GM12878 (cell line): ENCODE measurements at regions not wholly inside any gene's neighbourhood (a gene's known extent, or its start where the extent isn't known, plus 50 kb on each side); places are given as distances from the start of the nearest gene placed in this dataset.

Experiments used
- ATAC-seq: fragments of 200-7000 bp; cut with Tn5 transposase; 3 replicates; pipeline ENCODE4 v1.9.1; 2020; ENCODE audit warnings: mild to moderate bottlenecking, moderate library complexity
- BruUV-seq: library from RNA; stranded (reverse); fragments of 400-500 nt; replicated peaks from 2 replicates; lab custom pipeline; 2021; lab: Mats Ljungman, UMichigan
- CTCF ChIA-PET: fragments of 300-600 bp; sonication (Branson Sonifier 250); formaldehyde crosslinking; extraction: SDS; loops from one replicate; lab custom pipeline; 2021; ENCODE audit warnings: inconsistent platforms; lab: Yijun Ruan, JAX
- POLR2A ChIA-PET: fragments of 350-600 bp; formaldehyde crosslinking; extraction: SDS; loops from one replicate; lab custom pipeline; 2021; ENCODE audit warnings: inconsistent platforms; lab: Charles Lee
- RAD21 ChIA-PET: fragments of 300-600 bp; sonication (Branson Sonifier 250); formaldehyde crosslinking; loops from one replicate; lab custom pipeline; 2023; ENCODE audit warnings: antibody characterized with exemption; ENCODE audit not compliant: unreplicated experiment; lab: Charles Lee
- SMC1A ChIA-PET: fragments of 300-600 bp; sonication (Branson Sonifier 250); formaldehyde crosslinking; loops from one replicate; lab custom pipeline; 2023; ENCODE audit not compliant: unreplicated experiment, uncharacterized antibody; lab: Charles Lee
- DNase-seq: peaks from one replicate; pipeline ENCODE4 v3.0.0-alpha.2; 2011; ENCODE audit warnings: low read depth, low spot score
- FAIRE-seq: peaks from 3 replicates; lab custom pipeline; 2011; peaks lifted over from hg19 to GRCh38; lab: Jason Lieb, UNC
- H2AFZ ChIP-seq: 2 replicates; pipeline ENCODE4 v1.6.0; 2011; ENCODE audit warnings: low read depth, low read length, control low read depth; ENCODE audit not compliant: control insufficient read depth
- H3K27ac ChIP-seq: 2 replicates; pipeline ENCODE4 v1.5.1; 2011; ENCODE audit warnings: control low read depth; ENCODE audit not compliant: control insufficient read depth, insufficient read depth
- H3K27me3 ChIP-seq, 2 experiments: replicated peaks in 1 of 2; 2 replicates each; pipeline versions ENCODE4 v1.6.0 to v1.6.1; 2011; ENCODE audit warnings: low read length in 1 of 2; ENCODE audit not compliant: control insufficient read depth in 2 of 2, insufficient read depth in 2 of 2
- H3K36me3 ChIP-seq, 2 experiments: 2 replicates each; pipeline ENCODE4 v1.5.1; 2011; ENCODE audit warnings: low read length in 1 of 2; ENCODE audit not compliant: control insufficient read depth in 2 of 2, insufficient read depth in 2 of 2
- H3K4me1 ChIP-seq: 2 replicates; pipeline ENCODE4 v1.6.1; 2011; ENCODE audit warnings: mild to moderate bottlenecking, low read length, moderate library complexity, mixed read lengths; ENCODE audit not compliant: control insufficient read depth, insufficient read depth
- H3K4me2 ChIP-seq: 2 replicates; pipeline ENCODE4 v1.6.0; 2011; ENCODE audit warnings: control low read depth; ENCODE audit not compliant: control insufficient read depth, insufficient read depth
- H3K4me3 ChIP-seq: fragments of 200-600 bp; sonication (generic); 2 replicates; pipeline ENCODE4 v1.5.1; 2016
- H3K79me2 ChIP-seq: 2 replicates; pipeline ENCODE4 v1.6.0; 2011; ENCODE audit warnings: low read length; ENCODE audit not compliant: control insufficient read depth, insufficient read depth
- H3K9ac ChIP-seq: 2 replicates; pipeline ENCODE4 v1.8.0; 2011; ENCODE audit warnings: low read length, control low read depth, mixed read lengths; ENCODE audit not compliant: control insufficient read depth, insufficient read depth
- H3K9me3 ChIP-seq: replicated peaks from 3 replicates; pipeline ENCODE4 v1.5.1; 2011; ENCODE audit warnings: mild to moderate bottlenecking, low read length; ENCODE audit not compliant: control insufficient read depth, insufficient read depth
- H4K20me1 ChIP-seq: 2 replicates; pipeline ENCODE4 v1.6.0; 2011; ENCODE audit not compliant: control insufficient read depth, insufficient read depth
- CBX3 ChIP-seq: fragments of 200-600 bp; sonication (generic); IDR thresholded peaks from 2 replicates; pipeline ENCODE4 v1.6.1; 2016; ENCODE audit warnings: low read depth, borderline replicate concordance
- CREM ChIP-seq: IDR thresholded peaks from 2 replicates; pipeline ENCODE4 v1.6.1; 2014; ENCODE audit warnings: antibody characterized with exemption, low read depth
- NRF1 ChIP-seq: conservative IDR thresholded peaks from 2 replicates; pipeline ENCODE4 v1.6.1; 2011; ENCODE audit warnings: mild to moderate bottlenecking, low read depth, low read length, improper control_type of control experiment
- POLR2AphosphoS5 ChIP-seq: IDR thresholded peaks from 2 replicates; pipeline ENCODE4 v1.6.1; 2011; ENCODE audit warnings: mild to moderate bottlenecking, low read length, inconsistent platforms
- RAD51 ChIP-seq: fragments of 450-650 bp; IDR thresholded peaks from 2 replicates; pipeline ENCODE4 v1.6.1; 2016; ENCODE audit warnings: moderate library complexity, mild to moderate bottlenecking, inconsistent platforms
- RBBP5 ChIP-seq: fragments of 200-600 bp; sonication (generic); conservative IDR thresholded peaks from 2 replicates; pipeline ENCODE4 v1.6.1; 2016
- SMC3 ChIP-seq: IDR thresholded peaks from 2 replicates; pipeline ENCODE4 v1.6.1; 2011; ENCODE audit warnings: low read length, improper control_type of control experiment, borderline replicate concordance
- SUPT20H ChIP-seq: IDR thresholded peaks from 2 replicates; pipeline ENCODE4 v1.6.1; 2011; ENCODE audit warnings: low read depth, mild to moderate bottlenecking, low read length, moderate library complexity, borderline replicate concordance; ENCODE audit not compliant: control insufficient read depth
- YY1 ChIP-seq: IDR thresholded peaks from 2 replicates; pipeline ENCODE4 v1.6.1; 2011; ENCODE audit warnings: low read depth, mild to moderate bottlenecking, low read length
- ZNF274 ChIP-seq: IDR thresholded peaks from one replicate; pipeline ENCODE4 v1.8.0; 2011; ENCODE audit not compliant: insufficient read length, insufficient read depth
- ZSCAN29 ChIP-seq: fragments of 450-650 bp; IDR thresholded peaks from 2 replicates; pipeline ENCODE4 v1.6.1; 2017; ENCODE audit warnings: mild to moderate bottlenecking, moderate library complexity
- in situ Hi-C: fragments of 300-500 bp; cut with MboI; formaldehyde crosslinking; loops from 9 replicates; pipeline ENCODE4 v1.14.3; 2018; ENCODE audit warnings: mixed read lengths
- intact Hi-C: fragments of 100-400 bp; cut with micrococcal nuclease; formaldehyde crosslinking; loops from one replicate; pipeline ENCODE4 v1.14.2; 2022; ENCODE audit not compliant: unreplicated experiment
- TF ChIP-seq, protein P1 (sequence below): IDR thresholded peaks from 2 replicates; pipeline ENCODE4 v1.6.1; 2011; ENCODE audit warnings: low read depth, mild to moderate bottlenecking, low read length, moderate library complexity, borderline replicate concordance; ENCODE audit errors: extremely low read depth
- TF ChIP-seq, protein P2 (sequence below): fragments of 450-650 bp; IDR thresholded peaks from 2 replicates; pipeline ENCODE4 v1.6.1; 2017; ENCODE audit warnings: mild to moderate bottlenecking, moderate library complexity
- TF ChIP-seq, protein P3 (sequence below): fragments of 450-650 bp; IDR thresholded peaks from 2 replicates; pipeline ENCODE4 v1.6.1; 2017; ENCODE audit warnings: antibody characterized with exemption, mild to moderate bottlenecking, moderate library complexity
- TF ChIP-seq, protein P4 (sequence below): fragments of 450-650 bp; conservative IDR thresholded peaks from 2 replicates; pipeline ENCODE4 v1.6.1; 2017; ENCODE audit warnings: mild to moderate bottlenecking, moderate library complexity
- TF ChIP-seq, protein P5 (sequence below): fragments of 450-650 bp; IDR thresholded peaks from 2 replicates; pipeline ENCODE4 v1.6.1; 2014; ENCODE audit warnings: mild to moderate bottlenecking

DNA sequence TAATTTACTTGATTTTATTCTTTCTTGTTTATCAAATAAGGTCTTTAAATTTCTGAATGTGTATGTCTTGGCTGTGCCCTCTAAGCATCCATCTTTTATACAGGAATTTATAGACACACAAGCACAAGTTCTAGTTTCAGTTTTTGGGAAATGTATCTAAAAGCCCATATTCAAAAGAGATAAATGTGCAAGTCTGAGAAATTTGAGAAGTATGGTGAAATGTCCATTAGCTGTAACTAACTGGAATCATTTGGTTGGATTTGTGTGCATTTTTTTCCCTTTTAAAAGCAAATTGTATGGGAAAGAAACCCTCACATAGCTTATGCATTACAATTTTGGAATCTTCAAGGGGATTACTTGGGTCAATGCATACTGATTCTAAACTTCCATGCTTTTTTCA is 532.0 kb downstream of the KLF5 start:
- Histone ChIP-seq H2AFZ (no peak overlapping the region), H3K9ac (no peak overlapping the region), H3K4me1 (no peaks in the 10 kb centered on the region), H3K4me2 (no peak overlapping the region), H3K4me3 (no peak overlapping the region), H4K20me1 (no peaks in the 10 kb centered on the region), H3K27me3 (no peaks in the 10 kb centered on the region), H3K27ac (no peak overlapping the region), H3K9me3 (no peaks in the 10 kb centered on the region), H3K79me2 (no peaks in the 10 kb centered on the region), H3K36me3 (no peaks in the 10 kb centered on the region)
- intact Hi-C loops, result no loop called here
- ChIA-PET SMC1A (no interaction called here), CTCF (no interaction called here), RAD21 (no interaction called here), POLR2A (no interaction called here)
- FAIRE-seq (no peak), DNase-seq (no peak), ATAC-seq (no peak)
- no TSS peak for BruUV-seq
- TF ChIP-seq YY1, result no peak
- TF ChIP-seq SMC3, result no peak
- TF ChIP-seq POLR2AphosphoS5, result no peak
- no peak for TF ChIP-seq CREM
- no peak for TF ChIP-seq RAD51
- TF ChIP-seq CBX3, result no peak
- TF ChIP-seq, protein P1, sequence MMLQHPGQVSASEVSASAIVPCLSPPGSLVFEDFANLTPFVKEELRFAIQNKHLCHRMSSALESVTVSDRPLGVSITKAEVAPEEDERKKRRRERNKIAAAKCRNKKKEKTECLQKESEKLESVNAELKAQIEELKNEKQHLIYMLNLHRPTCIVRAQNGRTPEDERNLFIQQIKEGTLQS, result no peak
- no peak for TF ChIP-seq ZSCAN29
- TF ChIP-seq RBBP5, result no peak
- no peak for TF ChIP-seq SUPT20H
- TF ChIP-seq, protein P2, sequence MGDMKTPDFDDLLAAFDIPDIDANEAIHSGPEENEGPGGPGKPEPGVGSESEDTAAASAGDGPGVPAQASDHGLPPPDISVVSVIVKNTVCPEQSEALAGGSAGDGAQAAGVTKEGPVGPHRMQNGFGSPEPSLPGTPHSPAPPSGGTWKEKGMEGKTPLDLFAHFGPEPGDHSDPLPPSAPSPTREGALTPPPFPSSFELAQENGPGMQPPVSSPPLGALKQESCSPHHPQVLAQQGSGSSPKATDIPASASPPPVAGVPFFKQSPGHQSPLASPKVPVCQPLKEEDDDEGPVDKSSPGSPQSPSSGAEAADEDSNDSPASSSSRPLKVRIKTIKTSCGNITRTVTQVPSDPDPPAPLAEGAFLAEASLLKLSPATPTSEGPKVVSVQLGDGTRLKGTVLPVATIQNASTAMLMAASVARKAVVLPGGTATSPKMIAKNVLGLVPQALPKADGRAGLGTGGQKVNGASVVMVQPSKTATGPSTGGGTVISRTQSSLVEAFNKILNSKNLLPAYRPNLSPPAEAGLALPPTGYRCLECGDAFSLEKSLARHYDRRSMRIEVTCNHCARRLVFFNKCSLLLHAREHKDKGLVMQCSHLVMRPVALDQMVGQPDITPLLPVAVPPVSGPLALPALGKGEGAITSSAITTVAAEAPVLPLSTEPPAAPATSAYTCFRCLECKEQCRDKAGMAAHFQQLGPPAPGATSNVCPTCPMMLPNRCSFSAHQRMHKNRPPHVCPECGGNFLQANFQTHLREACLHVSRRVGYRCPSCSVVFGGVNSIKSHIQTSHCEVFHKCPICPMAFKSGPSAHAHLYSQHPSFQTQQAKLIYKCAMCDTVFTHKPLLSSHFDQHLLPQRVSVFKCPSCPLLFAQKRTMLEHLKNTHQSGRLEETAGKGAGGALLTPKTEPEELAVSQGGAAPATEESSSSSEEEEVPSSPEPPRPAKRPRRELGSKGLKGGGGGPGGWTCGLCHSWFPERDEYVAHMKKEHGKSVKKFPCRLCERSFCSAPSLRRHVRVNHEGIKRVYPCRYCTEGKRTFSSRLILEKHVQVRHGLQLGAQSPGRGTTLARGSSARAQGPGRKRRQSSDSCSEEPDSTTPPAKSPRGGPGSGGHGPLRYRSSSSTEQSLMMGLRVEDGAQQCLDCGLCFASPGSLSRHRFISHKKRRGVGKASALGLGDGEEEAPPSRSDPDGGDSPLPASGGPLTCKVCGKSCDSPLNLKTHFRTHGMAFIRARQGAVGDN, result no peak
- TF ChIP-seq, protein P3, sequence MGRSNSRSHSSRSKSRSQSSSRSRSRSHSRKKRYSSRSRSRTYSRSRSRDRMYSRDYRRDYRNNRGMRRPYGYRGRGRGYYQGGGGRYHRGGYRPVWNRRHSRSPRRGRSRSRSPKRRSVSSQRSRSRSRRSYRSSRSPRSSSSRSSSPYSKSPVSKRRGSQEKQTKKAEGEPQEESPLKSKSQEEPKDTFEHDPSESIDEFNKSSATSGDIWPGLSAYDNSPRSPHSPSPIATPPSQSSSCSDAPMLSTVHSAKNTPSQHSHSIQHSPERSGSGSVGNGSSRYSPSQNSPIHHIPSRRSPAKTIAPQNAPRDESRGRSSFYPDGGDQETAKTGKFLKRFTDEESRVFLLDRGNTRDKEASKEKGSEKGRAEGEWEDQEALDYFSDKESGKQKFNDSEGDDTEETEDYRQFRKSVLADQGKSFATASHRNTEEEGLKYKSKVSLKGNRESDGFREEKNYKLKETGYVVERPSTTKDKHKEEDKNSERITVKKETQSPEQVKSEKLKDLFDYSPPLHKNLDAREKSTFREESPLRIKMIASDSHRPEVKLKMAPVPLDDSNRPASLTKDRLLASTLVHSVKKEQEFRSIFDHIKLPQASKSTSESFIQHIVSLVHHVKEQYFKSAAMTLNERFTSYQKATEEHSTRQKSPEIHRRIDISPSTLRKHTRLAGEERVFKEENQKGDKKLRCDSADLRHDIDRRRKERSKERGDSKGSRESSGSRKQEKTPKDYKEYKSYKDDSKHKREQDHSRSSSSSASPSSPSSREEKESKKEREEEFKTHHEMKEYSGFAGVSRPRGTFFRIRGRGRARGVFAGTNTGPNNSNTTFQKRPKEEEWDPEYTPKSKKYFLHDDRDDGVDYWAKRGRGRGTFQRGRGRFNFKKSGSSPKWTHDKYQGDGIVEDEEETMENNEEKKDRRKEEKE, result no peak
- TF ChIP-seq, protein P4, sequence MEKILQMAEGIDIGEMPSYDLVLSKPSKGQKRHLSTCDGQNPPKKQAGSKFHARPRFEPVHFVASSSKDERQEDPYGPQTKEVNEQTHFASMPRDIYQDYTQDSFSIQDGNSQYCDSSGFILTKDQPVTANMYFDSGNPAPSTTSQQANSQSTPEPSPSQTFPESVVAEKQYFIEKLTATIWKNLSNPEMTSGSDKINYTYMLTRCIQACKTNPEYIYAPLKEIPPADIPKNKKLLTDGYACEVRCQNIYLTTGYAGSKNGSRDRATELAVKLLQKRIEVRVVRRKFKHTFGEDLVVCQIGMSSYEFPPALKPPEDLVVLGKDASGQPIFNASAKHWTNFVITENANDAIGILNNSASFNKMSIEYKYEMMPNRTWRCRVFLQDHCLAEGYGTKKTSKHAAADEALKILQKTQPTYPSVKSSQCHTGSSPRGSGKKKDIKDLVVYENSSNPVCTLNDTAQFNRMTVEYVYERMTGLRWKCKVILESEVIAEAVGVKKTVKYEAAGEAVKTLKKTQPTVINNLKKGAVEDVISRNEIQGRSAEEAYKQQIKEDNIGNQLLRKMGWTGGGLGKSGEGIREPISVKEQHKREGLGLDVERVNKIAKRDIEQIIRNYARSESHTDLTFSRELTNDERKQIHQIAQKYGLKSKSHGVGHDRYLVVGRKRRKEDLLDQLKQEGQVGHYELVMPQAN, result no peak
- TF ChIP-seq, protein P5, sequence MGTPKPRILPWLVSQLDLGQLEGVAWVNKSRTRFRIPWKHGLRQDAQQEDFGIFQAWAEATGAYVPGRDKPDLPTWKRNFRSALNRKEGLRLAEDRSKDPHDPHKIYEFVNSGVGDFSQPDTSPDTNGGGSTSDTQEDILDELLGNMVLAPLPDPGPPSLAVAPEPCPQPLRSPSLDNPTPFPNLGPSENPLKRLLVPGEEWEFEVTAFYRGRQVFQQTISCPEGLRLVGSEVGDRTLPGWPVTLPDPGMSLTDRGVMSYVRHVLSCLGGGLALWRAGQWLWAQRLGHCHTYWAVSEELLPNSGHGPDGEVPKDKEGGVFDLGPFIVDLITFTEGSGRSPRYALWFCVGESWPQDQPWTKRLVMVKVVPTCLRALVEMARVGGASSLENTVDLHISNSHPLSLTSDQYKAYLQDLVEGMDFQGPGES, result no peak
- no peak for TF ChIP-seq ZNF274
- TF ChIP-seq NRF1, result no peak
- in situ Hi-C loops, result no loop called here
